ENCODE measurements at regions not wholly inside any gene's neighbourhood (a gene's known extent, or its start where the extent isn't known, plus 50 kb on each side); places are given as distances from the start of the nearest gene placed in this dataset.

DNA sequence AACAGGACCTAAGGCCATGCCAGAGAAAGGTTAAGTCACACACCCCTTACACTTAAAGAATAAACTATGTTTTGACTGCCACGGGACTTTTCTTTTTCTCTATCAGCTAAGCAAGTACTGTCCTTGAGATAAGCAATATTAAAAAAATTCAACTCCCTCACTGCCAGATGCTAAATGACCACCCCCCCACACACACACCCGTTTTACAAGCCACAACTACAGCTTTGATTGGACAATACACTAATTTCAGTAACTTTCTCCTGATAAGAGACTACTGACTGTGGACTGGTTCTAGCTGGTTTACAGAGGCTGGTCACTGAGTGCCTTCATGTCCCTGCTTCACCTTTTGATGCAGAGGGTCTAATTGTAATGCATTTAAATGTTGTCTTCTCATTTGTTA, 63.9 kb upstream of the HOPX start:
- no peak for DNase-seq (ENCODE audit: low spot score)
- TF ChIP-seq, protein P1, sequence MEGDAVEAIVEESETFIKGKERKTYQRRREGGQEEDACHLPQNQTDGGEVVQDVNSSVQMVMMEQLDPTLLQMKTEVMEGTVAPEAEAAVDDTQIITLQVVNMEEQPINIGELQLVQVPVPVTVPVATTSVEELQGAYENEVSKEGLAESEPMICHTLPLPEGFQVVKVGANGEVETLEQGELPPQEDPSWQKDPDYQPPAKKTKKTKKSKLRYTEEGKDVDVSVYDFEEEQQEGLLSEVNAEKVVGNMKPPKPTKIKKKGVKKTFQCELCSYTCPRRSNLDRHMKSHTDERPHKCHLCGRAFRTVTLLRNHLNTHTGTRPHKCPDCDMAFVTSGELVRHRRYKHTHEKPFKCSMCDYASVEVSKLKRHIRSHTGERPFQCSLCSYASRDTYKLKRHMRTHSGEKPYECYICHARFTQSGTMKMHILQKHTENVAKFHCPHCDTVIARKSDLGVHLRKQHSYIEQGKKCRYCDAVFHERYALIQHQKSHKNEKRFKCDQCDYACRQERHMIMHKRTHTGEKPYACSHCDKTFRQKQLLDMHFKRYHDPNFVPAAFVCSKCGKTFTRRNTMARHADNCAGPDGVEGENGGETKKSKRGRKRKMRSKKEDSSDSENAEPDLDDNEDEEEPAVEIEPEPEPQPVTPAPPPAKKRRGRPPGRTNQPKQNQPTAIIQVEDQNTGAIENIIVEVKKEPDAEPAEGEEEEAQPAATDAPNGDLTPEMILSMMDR (IDR thresholded peaks at IDR 0.05; ENCODE audit: extremely low read depth, missing control alignments): no peak

- TF ChIP-seq, protein P1 (IDR thresholded peaks at IDR 0.05; ENCODE audit: extremely low read depth, missing control alignments): no peak
- no peak for DNase-seq (ENCODE audit: low spot score)
Observed at GRCh38 chr4:56744030-56744429, 62.9 kb upstream of the HOPX start.

GRCh38 chr4:56743550-56743949, 62.5 kb upstream of the HOPX start:
- DNase-seq (ENCODE audit: low spot score): no peak
- TF ChIP-seq, protein P1 (IDR thresholded peaks at IDR 0.05; ENCODE audit: extremely low read depth, missing control alignments): no peak

GRCh38 chr4:56742080-56742871, 61.2 kb upstream of the HOPX start:
- TF ChIP-seq, protein P1 (IDR thresholded peaks at IDR 0.05; ENCODE audit: extremely low read depth, missing control alignments): no peak
- DNase-seq (ENCODE audit: low spot score): no peak

GRCh38 chr4:56741595-56741994, 60.5 kb upstream of the HOPX start:
- TF ChIP-seq, protein P1 (IDR thresholded peaks at IDR 0.05; ENCODE audit: extremely low read depth, missing control alignments): no peak
- no peak for DNase-seq (ENCODE audit: low spot score)

- no peak for DNase-seq (ENCODE audit: low spot score)
- TF ChIP-seq, protein P1 (IDR thresholded peaks at IDR 0.05; ENCODE audit: extremely low read depth, missing control alignments): no peak
Observed at GRCh38 chr4:56739066-56739777, 58.1 kb upstream of the HOPX start.

DNA sequence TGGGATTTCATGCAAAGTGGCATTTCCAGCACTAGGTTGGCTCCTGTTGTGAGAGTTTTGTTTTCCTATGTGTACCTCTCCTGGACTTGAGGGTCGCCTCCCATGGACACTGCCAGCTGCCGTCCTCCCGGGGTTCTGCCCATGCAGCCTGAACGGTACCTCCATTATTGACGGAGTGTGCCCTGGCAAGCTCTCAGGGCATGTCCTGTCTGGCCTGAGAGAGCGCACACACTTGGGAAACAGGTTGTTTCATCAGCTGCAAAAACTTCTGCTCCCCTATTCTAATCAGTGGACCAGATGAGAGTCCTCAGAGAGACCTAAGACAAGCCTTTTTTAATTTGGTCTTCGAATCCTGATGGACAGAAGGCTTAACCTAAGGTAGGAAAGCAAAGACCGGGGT, 56.6 kb upstream of the HOPX start:
- TF ChIP-seq, protein P1 (IDR thresholded peaks at IDR 0.05; ENCODE audit: extremely low read depth, missing control alignments): no peak
- no peak for DNase-seq (ENCODE audit: low spot score)
